Stimulated activated naive B cell treated with anti-CD40 and anti-IgM and Interleukin-4, amounts not matched to agents 10 μg/mL and 1 μg/mL and 100 μg/mL, for 72 hours (primary cell): ENCODE measurements at regions not wholly inside any gene's neighbourhood (a gene's known extent, or its start where the extent isn't known, plus 50 kb on each side); places are given as distances from the start of the nearest gene placed in this dataset.

Source experiments
- ATAC-seq, 2 donors: fragments of 150-1000 bp; cut with Tn5 transposase; replicated peaks; 2 replicates each; pipeline ENCODE4 v1.10.0; 2021; ENCODE audit warnings: moderate library complexity in 1 of 2
- DNase-seq: peaks from one replicate; pipeline ENCODE4 v3.0.0; 2021
- H3K27ac Mint-ChIP-seq: one replicate; pipeline ENCODE4 v1.8.0; 2022; ENCODE audit warnings: mild to moderate bottlenecking, mixed read lengths
- H3K27me3 Mint-ChIP-seq, 2 donors: one replicate each; pipeline ENCODE4 v1.8.0; 2022; ENCODE audit warnings: mixed read lengths in 2 of 2
- H3K36me3 Mint-ChIP-seq, 2 donors: one replicate each; pipeline ENCODE4 v1.8.0; 2022; ENCODE audit warnings: mixed read lengths in 2 of 2, mild to moderate bottlenecking in 1 of 2
- H3K4me1 Mint-ChIP-seq, 2 donors: one replicate each; pipeline ENCODE4 v1.8.0; 2022; ENCODE audit warnings: mixed read lengths in 2 of 2, mild to moderate bottlenecking in 1 of 2
- H3K4me3 Mint-ChIP-seq, 2 donors: one replicate each; pipeline ENCODE4 v1.8.0; 2022; ENCODE audit warnings: mild to moderate bottlenecking in 2 of 2, mixed read lengths in 2 of 2, moderate library complexity in 1 of 2
- H3K9me3 Mint-ChIP-seq, 2 donors: one replicate each; pipeline ENCODE4 v1.8.0; 2022; ENCODE audit warnings: mixed read lengths in 2 of 2, mild to moderate bottlenecking in 1 of 2

- Mint-ChIP-seq H3K27ac (peak overlapping the region; percentile 93), H3K4me3 (peak overlapping the region; percentile 23 to 68), H3K36me3 (peaks cover 2 to 5% of the 10 kb centered on the region in 2 donors), H3K4me1 (peaks cover 63 to 93% of the 10 kb centered on the region in 2 donors), H3K27me3 (no peaks in the 10 kb centered on the region), H3K9me3 (peaks cover 2 to 4% of the 10 kb centered on the region in 2 donors)
- ATAC-seq = peak; percentile 44 to 51
- DNase-seq = peak; percentile 90
Measured at GRCh38 chr1:235011064-235011598, 117.5 kb downstream of the TOMM20 start.

DNA sequence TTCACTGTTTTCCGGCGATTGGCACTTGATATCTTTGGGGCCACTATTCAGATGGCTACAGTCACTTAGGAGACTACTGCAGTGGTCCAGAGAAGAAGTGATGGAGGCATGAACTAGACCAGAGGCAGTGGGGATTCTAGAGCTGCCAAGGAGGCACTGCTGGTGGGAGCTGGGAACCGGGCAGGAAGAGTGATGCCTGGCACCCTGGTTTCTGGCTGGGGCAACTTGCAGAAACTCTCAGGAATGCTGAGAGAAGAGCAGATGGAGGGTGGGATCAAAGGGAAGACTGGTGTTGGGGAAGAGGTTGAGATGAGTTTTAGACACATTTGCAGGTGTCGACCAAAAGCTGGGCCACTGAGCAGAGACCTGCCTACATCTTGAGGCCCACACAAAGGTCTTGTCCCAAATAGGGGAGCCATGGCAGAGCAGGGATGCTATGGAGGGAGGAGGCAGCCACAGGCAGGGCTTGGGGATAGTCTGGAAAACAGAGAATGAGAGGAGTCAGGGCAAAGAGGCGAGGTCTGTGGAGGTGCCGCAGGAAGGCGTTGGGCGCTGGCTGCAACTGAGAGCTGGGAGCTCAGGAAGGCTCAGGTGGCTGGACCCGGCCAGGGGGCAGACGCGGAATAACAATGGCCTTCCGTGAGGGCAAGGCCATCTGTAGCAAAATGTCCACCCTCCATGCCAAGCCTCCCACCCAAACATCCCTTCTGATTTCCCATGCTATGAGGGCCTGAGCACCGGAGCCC is 118.9 kb downstream of the TOMM20 start:
- H3K27me3 Mint-ChIP-seq = no peaks in the 10 kb centered on the region
- peak overlapping the region in 1 of 2 donors; percentile 33 for H3K4me3 Mint-ChIP-seq

GRCh38 chr1:235009074-235009473 is 119.6 kb downstream of the TOMM20 start:
- H3K27me3 Mint-ChIP-seq = no peaks in the 10 kb centered on the region
- no peak for ATAC-seq
- peaks cover 2 to 4% of the 10 kb centered on the region in 2 donors for H3K9me3 Mint-ChIP-seq
- peaks cover 59 to 92% of the 10 kb centered on the region in 2 donors for H3K4me1 Mint-ChIP-seq
- H3K4me3 Mint-ChIP-seq = no peak overlapping the region
- H3K36me3 Mint-ChIP-seq = peaks cover 2 to 5% of the 10 kb centered on the region in 2 donors
- DNase-seq = no peak
- H3K27ac Mint-ChIP-seq = peak overlapping the region; percentile 68

More for the DNA sequence above, 118.9 kb downstream of the TOMM20 start:
- Mint-ChIP-seq H3K27ac (peak overlapping the region; percentile 93), H3K9me3 (peaks cover 2 to 4% of the 10 kb centered on the region in 2 donors), H3K4me1 (peaks cover 63 to 92% of the 10 kb centered on the region in 2 donors), H3K36me3 (peaks cover 2 to 5% of the 10 kb centered on the region in 2 donors)
- ATAC-seq (no peak), DNase-seq (no peak)

GRCh38 chr1:235008239-235008638 is 120.4 kb downstream of the TOMM20 start:
- ATAC-seq (no peak), DNase-seq (no peak)
- Mint-ChIP-seq H3K4me3 (no peak overlapping the region), H3K9me3 (peaks cover 2 to 8% of the 10 kb centered on the region in 2 donors), H3K27ac (peak overlapping the region; percentile 68), H3K4me1 (peaks cover 57 to 88% of the 10 kb centered on the region in 2 donors), H3K36me3 (peaks cover 2 to 5% of the 10 kb centered on the region in 2 donors), H3K27me3 (no peaks in the 10 kb centered on the region)

- Mint-ChIP-seq H3K9me3 (peaks cover 2 to 8% of the 10 kb centered on the region in 2 donors), H3K4me1 (peaks cover 51 to 83% of the 10 kb centered on the region in 2 donors), H3K36me3 (peaks cover 2 to 5% of the 10 kb centered on the region in 2 donors), H3K27ac (no peak overlapping the region), H3K4me3 (no peak overlapping the region), H3K27me3 (no peaks in the 10 kb centered on the region)
- ATAC-seq (no peak), DNase-seq (no peak)
Measured at GRCh38 chr1:235006816-235007215, 121.8 kb downstream of the TOMM20 start.

GRCh38 chr1:235006132-235006721 is 122.4 kb downstream of the TOMM20 start:
- no peak overlapping the region for H3K27ac Mint-ChIP-seq
- no peak for DNase-seq
- no peak overlapping the region for H3K4me3 Mint-ChIP-seq
- peaks cover 48 to 77% of the 10 kb centered on the region in 2 donors for H3K4me1 Mint-ChIP-seq
- no peaks in the 10 kb centered on the region for H3K27me3 Mint-ChIP-seq
- H3K36me3 Mint-ChIP-seq = peaks cover 2 to 5% of the 10 kb centered on the region in 2 donors
- H3K9me3 Mint-ChIP-seq = peaks cover 2 to 8% of the 10 kb centered on the region in 2 donors
- no peak for ATAC-seq

DNA sequence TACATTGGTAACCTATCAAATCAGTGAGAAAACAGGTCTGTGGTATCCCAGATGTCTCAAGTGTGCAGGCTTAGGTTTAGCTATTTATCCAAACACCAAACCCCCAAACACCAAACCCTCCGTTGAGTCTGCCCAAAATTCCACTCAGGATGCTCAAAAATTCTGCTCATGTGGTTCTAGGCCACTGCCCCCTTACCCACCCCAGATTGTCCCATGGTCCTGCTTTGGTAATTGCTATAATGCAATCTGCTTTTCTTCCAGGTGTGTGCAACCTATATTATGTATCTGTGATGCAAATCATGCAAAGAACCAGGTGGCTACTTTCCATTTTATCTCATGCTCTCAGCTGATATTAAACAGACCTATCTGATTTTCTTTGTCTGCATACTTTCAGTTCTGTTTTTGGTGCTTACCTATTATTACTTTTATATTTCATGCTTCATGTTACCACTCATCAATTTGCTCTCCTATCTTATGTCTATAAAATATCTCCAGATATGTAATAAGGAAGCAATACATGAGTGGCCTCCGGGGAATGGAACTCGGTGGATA is 123.7 kb downstream of the TOMM20 start:
- Mint-ChIP-seq H3K9me3 (peaks cover 2 to 8% of the 10 kb centered on the region in 2 donors), H3K4me3 (no peak overlapping the region), H3K27ac (peak overlapping the region; percentile 37), H3K27me3 (no peaks in the 10 kb centered on the region), H3K36me3 (peaks cover 2 to 5% of the 10 kb centered on the region in 2 donors), H3K4me1 (peaks cover 42 to 64% of the 10 kb centered on the region in 2 donors)
- no peak for DNase-seq
- ATAC-seq = peak; percentile 47 to 63

DNA sequence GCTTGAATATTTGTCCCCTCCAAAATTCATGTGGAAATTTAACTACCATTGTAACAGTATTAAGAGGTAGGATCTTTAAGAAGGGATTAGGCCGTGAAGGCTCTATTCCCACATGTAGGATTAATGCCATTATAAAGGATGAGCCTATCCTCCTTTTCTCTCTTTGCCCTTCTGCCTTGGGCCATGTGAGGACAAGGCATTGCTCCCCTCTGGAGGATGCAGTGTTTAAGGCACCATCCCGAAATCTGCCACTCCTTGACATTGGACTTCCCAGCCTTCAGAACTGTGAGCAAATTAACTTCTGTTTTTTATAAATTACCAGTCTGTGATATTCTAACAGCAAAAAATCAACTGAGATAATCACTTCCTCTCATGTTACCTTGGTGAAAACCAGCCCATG is 124.4 kb downstream of the TOMM20 start:
- DNase-seq = no peak
- Mint-ChIP-seq H3K27me3 (no peaks in the 10 kb centered on the region), H3K36me3 (no peaks in the 10 kb centered on the region), H3K4me3 (no peak overlapping the region), H3K9me3 (peaks cover 2 to 3% of the 10 kb centered on the region in 2 donors), H3K27ac (peak overlapping the region; percentile 37), H3K4me1 (peaks cover 36 to 57% of the 10 kb centered on the region in 2 donors)
- no peak for ATAC-seq

- H3K27ac Mint-ChIP-seq = no peak overlapping the region
- DNase-seq = no peak
Measured at GRCh38 chr1:235002706-235003300, 125.8 kb downstream of the TOMM20 start.

GRCh38 chr1:234999513-234999940 is 129.1 kb downstream of the TOMM20 start:
- H3K27me3 Mint-ChIP-seq = no peaks in the 10 kb centered on the region
- no peak for ATAC-seq
- H3K4me1 Mint-ChIP-seq = peaks cover 11 to 25% of the 10 kb centered on the region in 2 donors
- H3K27ac Mint-ChIP-seq = no peak overlapping the region
- DNase-seq = no peak
- H3K36me3 Mint-ChIP-seq = no peaks in the 10 kb centered on the region
- H3K4me3 Mint-ChIP-seq = no peak overlapping the region
- peaks cover 0 to 3% of the 10 kb centered on the region in 2 donors for H3K9me3 Mint-ChIP-seq

More at GRCh38 chr1:235002706-235003300, 125.8 kb downstream of the TOMM20 start:
- Mint-ChIP-seq H3K4me1 (peaks cover 31 to 44% of the 10 kb centered on the region in 2 donors), H3K36me3 (no peaks in the 10 kb centered on the region), H3K4me3 (no peak overlapping the region), H3K27me3 (no peaks in the 10 kb centered on the region), H3K9me3 (peaks cover 0 to 3% of the 10 kb centered on the region in 2 donors)
- peak in 1 of 2 donors; percentile 21 for ATAC-seq

- DNase-seq = no peak
- no peaks in the 10 kb centered on the region for H3K9me3 Mint-ChIP-seq
- no peak overlapping the region for H3K4me3 Mint-ChIP-seq
- H3K27me3 Mint-ChIP-seq = no peaks in the 10 kb centered on the region
- ATAC-seq = no peak
- peaks cover 11 to 23% of the 10 kb centered on the region in 2 donors for H3K4me1 Mint-ChIP-seq
- no peaks in the 10 kb centered on the region for H3K36me3 Mint-ChIP-seq
- no peak overlapping the region for H3K27ac Mint-ChIP-seq
Measured at GRCh38 chr1:234997896-234998741, 130.5 kb downstream of the TOMM20 start.

DNA sequence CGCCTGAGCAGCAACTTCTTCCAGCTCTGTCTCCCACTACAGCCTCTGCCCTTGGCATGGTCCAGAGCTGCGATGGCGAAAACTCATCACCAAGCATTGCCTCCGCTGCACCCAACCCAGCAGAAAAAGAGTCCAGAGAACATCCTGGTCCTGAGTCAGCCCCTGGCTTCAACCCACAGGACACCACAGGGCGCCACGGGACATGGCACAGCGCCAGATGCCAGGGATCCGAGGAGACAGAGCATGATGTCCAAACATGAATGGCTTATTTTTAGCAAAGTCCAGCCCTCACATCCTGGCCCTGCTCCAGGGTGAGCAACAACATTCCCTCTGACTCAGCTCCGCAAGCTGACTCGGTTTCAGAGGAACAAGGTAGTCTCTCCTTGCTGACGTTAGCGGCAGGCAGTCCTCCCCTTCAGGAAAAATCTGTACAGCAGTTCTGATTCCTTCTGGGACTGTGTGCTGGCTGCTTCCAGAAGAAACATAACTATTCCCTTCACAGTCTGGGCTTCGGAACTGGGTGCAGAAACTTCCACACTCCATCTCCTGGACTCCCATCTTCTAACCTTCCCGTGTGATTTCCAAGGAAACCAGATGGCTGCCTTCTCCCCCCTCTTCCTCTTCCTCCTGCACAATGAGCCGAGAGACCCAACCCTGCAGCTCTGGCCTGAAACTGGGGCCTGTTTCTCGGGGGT is 131.3 kb downstream of the TOMM20 start:
- Mint-ChIP-seq H3K27me3 (no peaks in the 10 kb centered on the region), H3K9me3 (no peaks in the 10 kb centered on the region), H3K4me1 (peaks cover 8 to 15% of the 10 kb centered on the region in 2 donors), H3K27ac (no peak overlapping the region), H3K4me3 (no peak overlapping the region), H3K36me3 (no peaks in the 10 kb centered on the region)
- ATAC-seq = no peak
- DNase-seq = no peak

DNA sequence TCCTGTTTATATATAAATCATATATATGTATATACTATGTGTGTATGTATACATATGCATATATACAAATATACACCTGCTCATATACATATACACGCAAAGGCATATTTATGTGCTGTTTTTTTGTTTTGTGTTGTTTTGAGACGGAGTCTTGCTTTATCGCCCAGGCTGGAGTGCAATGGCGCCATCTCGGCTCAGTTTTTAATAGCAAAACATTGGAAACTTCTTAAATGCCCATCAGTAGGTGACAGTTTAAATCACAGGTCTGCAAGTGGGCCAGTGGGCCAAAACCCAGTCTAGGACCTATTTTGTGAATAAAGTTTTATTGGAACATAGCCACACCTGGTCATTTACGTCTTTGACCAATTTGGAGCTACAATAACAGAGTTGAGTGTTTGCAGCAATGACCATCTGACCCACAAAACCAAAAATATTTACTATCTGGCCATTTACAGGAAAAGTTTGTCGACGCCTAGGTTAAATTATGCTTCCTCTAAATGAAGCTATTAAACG is 132.3 kb downstream of the TOMM20 start:
- DNase-seq = no peak
- Mint-ChIP-seq H3K36me3 (no peaks in the 10 kb centered on the region), H3K4me3 (no peak overlapping the region), H3K27ac (no peak overlapping the region), H3K9me3 (no peaks in the 10 kb centered on the region), H3K27me3 (no peaks in the 10 kb centered on the region), H3K4me1 (peaks cover 12 to 21% of the 10 kb centered on the region in 2 donors)
- ATAC-seq = no peak
